ENCODE measurements at regions not wholly inside any gene's neighbourhood (a gene's known extent, or its start where the extent isn't known, plus 50 kb on each side); places are given as distances from the start of the nearest gene placed in this dataset.

DNA sequence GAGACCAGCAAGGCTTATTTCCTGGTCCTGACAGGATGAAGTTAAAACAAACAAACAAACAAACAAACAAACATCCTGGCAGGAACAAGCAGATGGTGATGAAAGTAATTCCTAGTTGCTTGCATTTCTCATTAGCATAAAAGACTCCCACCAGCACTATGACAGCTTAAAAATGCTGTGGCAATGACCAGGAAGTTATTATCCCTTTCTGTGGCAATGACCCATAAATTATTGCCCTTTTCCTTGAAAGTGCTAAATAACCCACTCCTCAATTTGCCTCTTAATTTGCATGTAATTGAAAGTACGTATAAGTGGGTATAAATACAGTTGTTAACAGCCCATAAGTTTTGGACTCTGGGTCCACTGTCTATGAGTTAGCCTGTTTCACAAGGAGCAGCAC is 727.6 kb upstream of the NEGR1 start:
- dilution Hi-C loops (cut with MboI; ENCODE audit: extremely low pct_ligation_motif_present, low sequenced_read_pairs), result no loop called here
- DNase-seq (ENCODE audit: low read depth, low spot score), result no peak

More for the DNA sequence above, 727.6 kb upstream of the NEGR1 start:
- Histone ChIP-seq H3K4me1 (ENCODE audit: control insufficient read depth, extremely low read depth, insufficient read depth, low read length) (no peaks in the 10 kb centered on the region), H3K4me2 (ENCODE audit: insufficient read depth, low read length) (no peak overlapping the region), H3K79me2 (ENCODE audit: control insufficient read depth, insufficient read depth, low read length) (no peaks in the 10 kb centered on the region), H2AFZ (ENCODE audit: low read depth, low read length) (no peak overlapping the region), H3K27ac (ENCODE audit: insufficient read depth, low read depth, low read length) (no peak overlapping the region), H3K36me3 (ENCODE audit: control insufficient read depth in 2 of 2, extremely low read depth in 1 of 2, insufficient read depth in 2 of 2, low read length in 2 of 2) (no peaks in the 10 kb centered on the region), H3K9me1 (replicated peaks; ENCODE audit: control insufficient read depth, extremely low read depth, insufficient read depth, low read length) (no peaks in the 10 kb centered on the region), H3K4me3 (replicated peaks in 1 of 3; ENCODE audit: insufficient read depth in 1 of 3, low read depth in 1 of 3, low read length in 3 of 3) (no peak overlapping the region), H3K27me3 (ENCODE audit: control insufficient read depth in 2 of 2, insufficient read depth in 2 of 2, low read length in 2 of 2) (no peaks in the 10 kb centered on the region), H4K20me1 (replicated peaks; ENCODE audit: control insufficient read depth, extremely low read depth, insufficient read depth, low read length) (no peaks in the 10 kb centered on the region), H3K9ac (replicated peaks; ENCODE audit: extremely low read depth, insufficient read depth, low read length) (no peak overlapping the region), H3K9me3 (replicated peaks; ENCODE audit: control insufficient read depth, insufficient read depth, low read length) (no peaks in the 10 kb centered on the region)
- TF ChIP-seq, protein P1, sequence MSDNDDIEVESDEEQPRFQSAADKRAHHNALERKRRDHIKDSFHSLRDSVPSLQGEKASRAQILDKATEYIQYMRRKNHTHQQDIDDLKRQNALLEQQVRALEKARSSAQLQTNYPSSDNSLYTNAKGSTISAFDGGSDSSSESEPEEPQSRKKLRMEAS (IDR thresholded peaks at IDR 0.05; ENCODE audit: insufficient read depth, insufficient read length), result no peak
- TF ChIP-seq POLR2AphosphoS5 (IDR thresholded peaks at IDR 0.05; ENCODE audit: insufficient read depth, low read depth, low read length) (no peak), FOS (IDR thresholded peaks at IDR 0.05; ENCODE audit: borderline replicate concordance, insufficient read depth, low read length) (no peak), GATA2 (IDR thresholded peaks at IDR 0.05; ENCODE audit: insufficient read depth, insufficient read length, low read depth, low read length) (no peak), JUN (IDR thresholded peaks at IDR 0.05; ENCODE audit: borderline replicate concordance, insufficient read depth, insufficient read length, low read depth) (no peak), EZH2 (IDR thresholded peaks at IDR 0.05; ENCODE audit: borderline replicate concordance, low read depth, low read length, severe bottlenecking) (no peak), MYC (IDR thresholded peaks at IDR 0.05; ENCODE audit: low read depth, low read length) (no peak), POLR2A (IDR thresholded peaks at IDR 0.05; ENCODE audit: low read depth, low read length) (no peak)
- TF ChIP-seq, protein P2, sequence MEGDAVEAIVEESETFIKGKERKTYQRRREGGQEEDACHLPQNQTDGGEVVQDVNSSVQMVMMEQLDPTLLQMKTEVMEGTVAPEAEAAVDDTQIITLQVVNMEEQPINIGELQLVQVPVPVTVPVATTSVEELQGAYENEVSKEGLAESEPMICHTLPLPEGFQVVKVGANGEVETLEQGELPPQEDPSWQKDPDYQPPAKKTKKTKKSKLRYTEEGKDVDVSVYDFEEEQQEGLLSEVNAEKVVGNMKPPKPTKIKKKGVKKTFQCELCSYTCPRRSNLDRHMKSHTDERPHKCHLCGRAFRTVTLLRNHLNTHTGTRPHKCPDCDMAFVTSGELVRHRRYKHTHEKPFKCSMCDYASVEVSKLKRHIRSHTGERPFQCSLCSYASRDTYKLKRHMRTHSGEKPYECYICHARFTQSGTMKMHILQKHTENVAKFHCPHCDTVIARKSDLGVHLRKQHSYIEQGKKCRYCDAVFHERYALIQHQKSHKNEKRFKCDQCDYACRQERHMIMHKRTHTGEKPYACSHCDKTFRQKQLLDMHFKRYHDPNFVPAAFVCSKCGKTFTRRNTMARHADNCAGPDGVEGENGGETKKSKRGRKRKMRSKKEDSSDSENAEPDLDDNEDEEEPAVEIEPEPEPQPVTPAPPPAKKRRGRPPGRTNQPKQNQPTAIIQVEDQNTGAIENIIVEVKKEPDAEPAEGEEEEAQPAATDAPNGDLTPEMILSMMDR (IDR thresholded peaks at IDR 0.05; ENCODE audit: extremely low read depth in 1 of 2, insufficient read depth in 1 of 2, low read depth in 1 of 2, low read length in 2 of 2), result no peak
- intact Hi-C loops (cut with micrococcal nuclease), result no loop called here
- no TSS peak for BruUV-seq (replicated peaks)
- CTCF ChIA-PET, result no interaction called here
- no peak for FAIRE-seq
- POLR2A ChIA-PET, result no interaction called here

All from endothelial cell of umbilical vein (primary cell).